Kidney glomerular epithelial cell (primary cell): ENCODE measurements at regions not wholly inside any gene's neighbourhood (a gene's known extent, or its start where the extent isn't known, plus 50 kb on each side); places are given as distances from the start of the nearest gene placed in this dataset.

Source experiments
- DNase-seq: peaks from one replicate; lab custom pipeline; 2025; lab: John Stamatoyannopoulos, UW

DNA sequence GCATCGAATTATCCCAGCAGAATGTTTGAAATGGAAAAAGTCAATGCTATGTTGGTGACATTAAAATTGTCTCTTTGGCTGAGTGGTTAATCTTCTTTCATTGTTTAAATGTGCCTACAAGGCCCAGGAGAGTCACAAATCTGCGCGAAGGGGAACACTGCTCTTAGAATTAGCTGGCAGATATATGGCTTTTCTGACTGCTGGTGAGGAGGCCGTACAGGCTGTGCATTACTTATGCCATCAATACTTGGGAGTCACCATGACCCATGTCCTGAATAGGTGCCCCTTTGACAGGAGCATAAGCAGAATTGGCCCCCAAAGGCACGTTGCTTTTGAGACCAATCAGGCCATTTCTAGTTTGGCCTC lies 521.5 kb downstream of the FUT8 start:
- DNase-seq: no peak

DNA sequence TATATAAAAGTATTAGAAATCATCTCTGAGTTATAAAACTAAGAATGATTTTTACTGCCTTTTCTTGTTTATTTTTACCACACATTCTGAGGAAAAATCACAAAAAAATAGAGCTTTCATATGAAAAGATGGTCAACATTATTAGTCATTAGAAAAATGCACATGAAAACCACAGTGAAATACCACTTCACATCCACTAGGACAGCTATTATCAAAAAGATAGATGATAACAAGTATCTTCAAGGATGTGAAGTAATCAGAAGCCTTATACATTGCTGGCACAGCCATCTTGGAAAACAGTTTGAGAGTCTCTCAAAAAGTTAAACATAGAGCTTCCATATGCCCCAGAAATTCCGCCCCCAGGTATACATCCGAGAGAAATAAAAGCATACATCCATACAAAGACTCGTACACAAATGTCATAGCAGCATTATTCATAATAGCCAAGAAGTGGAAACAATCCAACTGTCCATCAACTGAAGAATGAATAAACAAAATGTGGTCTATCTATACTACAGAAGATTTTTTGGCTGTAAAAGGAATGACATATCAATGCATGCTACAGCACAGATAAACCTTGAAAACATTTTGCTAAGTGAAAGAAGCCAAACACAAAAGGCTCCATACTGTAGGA lies 523.9 kb downstream of the FUT8 start:
- no peak for DNase-seq

DNA sequence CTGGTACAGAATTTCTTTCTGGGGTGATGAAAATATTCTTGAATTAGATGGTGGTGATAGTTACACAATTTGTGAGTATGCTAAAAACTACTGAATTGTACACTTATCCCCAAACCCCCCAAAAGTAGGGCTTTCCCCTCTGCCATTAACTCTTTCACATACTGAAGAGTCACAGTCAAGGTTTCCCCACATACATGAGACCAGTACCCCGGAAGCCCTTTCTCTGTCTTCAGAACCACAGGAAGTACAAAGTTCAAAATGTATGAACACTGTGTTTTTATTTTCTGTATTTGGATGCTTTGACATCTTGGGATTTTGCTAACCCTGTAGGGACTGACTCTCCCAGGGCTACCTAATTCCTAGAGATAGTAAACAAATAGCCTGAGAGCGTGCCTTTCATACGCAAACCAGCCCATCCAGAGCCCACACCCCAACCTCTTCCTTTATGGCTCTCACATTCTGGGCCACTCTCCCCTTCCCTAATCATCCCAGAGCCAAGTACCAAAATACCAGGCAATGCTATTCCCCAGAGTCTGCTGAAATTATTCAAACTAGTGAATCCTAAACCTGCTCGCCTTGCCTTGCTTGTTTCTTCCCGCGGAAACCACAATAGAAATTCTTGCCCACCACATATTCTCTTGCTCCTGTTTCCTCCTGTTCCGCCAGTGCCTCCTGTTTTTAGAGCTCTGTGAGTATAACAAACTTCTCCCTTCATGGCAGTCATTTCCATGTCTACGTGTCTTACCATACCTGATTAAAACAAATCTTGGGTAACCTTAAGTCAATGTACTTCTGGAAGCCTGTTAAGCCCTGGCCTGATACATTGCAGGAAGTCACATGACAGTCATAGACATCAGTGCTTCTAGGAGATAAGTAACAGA lies 524.8 kb downstream of the FUT8 start:
- DNase-seq: no peak

DNA sequence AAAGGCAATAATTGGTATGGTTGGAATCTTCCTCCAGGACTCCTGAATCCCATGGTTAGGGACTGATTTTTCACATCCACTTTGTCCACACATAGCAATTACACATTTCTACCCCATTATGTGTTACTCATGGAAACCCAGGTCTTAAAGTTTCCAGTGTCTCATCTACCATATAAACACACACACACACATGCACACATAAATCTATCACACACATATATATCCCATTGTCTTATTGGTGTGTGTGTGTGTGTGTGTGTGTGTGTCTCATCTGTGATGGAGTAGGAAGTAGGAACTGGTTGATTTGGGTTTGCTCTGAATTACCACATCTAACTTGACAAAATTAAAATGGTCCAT lies 525.4 kb downstream of the FUT8 start:
- DNase-seq: no peak

DNA sequence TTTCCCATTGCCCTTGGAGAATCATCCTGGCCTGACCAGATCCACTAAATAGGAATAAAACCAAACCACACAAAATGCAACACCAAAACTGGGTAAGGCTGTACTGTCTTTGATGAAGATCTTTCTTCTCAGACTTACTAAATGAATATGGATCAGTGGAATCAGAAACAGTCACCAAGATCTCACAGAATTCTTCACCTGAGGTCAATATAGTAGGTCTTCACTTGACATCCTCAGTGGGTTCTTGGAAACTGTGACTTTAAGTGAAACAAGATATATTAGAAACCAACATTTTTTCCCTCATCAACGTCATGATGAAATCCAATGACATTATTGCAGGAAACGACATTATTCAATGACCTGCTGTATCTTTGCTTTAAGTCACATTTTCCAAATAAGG lies 526.2 kb downstream of the FUT8 start:
- no peak for DNase-seq

DNA sequence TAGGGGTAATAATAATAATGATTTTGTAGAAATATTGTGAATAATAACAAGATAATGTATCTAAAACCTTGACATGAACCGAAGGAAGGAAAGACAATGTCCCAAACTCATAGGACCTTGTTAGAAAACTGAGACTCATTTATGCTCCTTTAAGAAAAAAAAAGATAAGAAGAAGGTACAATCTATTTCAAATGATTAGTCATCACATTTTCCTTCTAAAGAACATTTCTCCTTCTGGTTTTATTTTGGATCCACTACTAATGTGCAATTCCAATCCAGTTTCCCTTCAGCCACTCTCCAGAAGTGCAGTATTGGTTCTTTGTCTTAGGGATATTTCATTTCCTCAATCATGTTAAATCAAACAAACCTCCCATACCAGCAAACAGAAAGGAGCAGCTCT lies 526.7 kb downstream of the FUT8 start:
- DNase-seq: no peak

DNA sequence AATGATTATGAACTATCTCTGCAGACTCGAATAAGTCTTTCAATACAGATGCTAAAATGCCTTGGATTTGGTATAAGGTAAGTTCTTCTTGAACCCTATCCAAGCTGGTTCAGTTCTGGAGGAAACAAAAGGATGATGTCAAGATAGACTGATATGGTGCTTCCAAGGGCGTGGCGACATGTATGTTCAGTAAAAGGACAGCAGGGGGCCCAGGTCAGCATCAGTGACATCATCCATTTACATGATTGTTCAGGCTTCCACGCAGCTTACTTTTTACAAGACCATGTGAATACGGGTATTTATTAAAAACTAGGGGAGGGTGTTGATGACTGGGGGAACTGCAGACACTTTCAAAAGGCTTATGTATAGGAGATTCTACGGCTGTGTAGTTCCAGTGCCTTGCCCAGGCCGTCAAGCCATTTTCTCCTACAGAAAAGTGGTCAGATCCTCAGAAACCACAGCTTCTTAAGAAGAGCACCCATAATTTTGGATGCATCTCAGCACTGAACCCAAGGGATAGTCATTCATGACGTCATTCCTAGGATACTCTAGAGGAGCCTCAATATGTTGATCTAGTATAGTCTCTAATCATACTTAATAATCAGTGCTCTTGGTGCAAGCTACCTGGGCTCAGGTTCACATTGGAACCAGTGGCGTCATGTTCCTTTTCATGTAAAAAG lies 527.7 kb downstream of the FUT8 start:
- no peak for DNase-seq

DNA sequence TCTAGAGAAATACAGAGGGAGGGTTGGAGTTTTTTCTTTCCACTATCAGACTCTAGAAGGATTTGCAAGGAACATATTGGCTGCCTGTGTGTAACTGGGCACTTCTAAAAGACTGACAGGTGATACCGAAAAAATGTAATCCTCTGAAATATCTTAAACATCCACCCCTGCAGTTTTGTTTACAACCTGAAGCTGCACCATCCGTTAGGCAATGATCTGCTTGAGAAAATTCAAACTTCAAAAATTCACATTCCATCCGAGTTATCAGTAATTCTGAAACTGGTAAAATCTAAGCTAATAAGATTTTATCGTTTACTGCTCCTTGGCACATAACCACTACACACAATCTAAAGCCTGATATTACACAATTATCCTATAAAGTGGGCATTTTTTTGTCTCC lies 528.6 kb downstream of the FUT8 start:
- no peak for DNase-seq

DNA sequence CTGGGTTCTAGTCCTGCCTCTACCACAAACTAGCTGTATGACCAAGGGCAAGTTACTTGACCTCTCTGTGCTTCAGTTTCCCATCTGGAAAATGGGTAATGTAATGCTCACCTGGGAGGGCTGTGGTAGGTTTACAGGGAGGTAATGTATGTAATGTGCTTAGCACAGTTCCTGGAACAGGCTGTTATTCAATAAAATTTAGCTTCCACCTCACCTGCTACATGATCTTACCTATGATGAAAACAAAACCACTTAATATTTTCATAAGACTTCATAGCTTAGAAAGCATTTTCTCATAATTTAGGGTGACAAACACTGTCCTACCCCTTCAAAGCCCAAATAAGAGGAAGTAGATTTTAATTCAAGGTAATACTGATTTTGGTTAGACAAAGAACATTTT lies 530.6 kb downstream of the FUT8 start:
- no peak for DNase-seq

DNA sequence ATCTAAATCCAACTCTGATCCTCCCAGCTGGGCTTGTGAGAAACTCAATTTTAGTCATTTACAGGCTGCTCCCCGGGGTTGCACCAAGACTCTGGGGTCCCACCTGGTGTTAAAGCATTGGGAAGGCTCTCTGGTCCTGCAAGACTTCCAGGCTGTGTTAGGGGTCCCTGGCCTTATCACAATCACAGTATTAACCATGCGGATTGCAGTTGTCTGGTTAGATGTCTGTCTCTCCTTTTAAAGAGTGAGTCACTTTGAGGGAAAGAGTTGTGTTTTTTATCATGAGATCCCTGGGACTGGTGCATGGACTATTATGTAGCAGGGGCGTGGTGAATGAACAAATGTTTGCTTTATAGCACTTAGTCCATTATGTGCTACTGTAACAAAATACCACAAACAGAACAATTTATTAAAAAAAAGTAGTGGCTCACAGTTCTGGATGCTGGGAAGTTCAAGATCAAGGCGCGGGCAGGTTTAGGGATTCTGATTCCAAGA lies 531.4 kb downstream of the FUT8 start:
- no peak for DNase-seq

DNA sequence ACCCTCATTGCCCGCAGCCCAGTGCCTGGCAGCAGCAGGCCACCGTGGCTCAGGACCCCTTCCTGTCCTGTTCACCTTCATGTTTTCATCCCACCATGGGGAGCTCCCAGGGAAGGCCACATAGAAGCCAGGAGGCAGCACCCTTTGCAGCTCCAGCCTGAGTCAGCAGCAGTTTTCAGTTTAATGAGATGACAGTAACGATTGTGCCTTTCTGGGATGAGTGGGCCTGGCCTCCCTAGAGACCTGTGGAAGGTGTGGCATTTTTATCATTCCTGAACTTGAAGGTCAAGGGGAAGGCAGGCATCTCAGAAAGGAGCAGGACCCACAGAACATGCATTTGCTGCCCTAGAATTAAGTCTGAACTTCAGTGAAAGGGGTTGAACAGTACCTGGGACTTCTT lies 532.8 kb downstream of the FUT8 start:
- DNase-seq: peak; percentile 6

DNA sequence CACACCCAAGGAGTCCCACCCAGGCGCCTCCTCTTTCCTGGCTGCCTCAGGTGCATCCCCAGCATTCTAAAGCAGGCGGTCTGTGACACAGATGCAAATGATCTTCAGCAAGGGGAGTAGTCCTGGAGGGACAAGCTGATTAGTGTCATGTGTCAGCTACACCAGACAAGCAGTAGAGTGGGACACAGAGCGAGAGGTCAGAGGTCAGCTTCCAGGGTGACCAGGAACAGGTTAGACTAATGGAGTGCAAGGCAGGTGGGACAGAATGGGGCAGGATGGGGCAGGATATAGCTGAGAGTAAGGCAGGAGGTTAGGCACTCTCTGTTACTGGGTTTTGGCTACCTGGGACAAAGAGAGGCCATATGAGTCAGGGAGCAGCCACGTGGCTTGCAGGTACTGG lies 534.0 kb downstream of the FUT8 start:
- no peak for DNase-seq

DNA sequence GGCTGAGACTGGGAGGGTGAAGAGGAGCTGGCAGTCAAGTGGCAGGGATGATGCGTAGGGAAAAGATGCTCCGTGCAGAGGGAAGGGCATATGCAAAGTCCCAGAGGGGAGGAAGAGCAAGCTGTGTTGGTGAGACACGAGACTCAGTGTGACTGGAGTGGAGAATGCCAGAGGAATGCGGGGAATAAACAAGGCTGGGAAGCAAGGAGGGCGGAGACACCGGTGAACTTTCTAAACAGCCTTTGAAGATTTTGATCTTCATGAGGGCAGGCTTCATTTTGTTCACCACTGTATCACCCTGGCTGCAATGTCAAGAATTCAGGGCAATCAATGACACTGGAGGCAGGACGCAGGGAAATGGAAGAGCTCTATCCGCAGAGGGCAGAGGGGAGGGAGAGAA lies 535.8 kb downstream of the FUT8 start:
- no peak for DNase-seq

DNA sequence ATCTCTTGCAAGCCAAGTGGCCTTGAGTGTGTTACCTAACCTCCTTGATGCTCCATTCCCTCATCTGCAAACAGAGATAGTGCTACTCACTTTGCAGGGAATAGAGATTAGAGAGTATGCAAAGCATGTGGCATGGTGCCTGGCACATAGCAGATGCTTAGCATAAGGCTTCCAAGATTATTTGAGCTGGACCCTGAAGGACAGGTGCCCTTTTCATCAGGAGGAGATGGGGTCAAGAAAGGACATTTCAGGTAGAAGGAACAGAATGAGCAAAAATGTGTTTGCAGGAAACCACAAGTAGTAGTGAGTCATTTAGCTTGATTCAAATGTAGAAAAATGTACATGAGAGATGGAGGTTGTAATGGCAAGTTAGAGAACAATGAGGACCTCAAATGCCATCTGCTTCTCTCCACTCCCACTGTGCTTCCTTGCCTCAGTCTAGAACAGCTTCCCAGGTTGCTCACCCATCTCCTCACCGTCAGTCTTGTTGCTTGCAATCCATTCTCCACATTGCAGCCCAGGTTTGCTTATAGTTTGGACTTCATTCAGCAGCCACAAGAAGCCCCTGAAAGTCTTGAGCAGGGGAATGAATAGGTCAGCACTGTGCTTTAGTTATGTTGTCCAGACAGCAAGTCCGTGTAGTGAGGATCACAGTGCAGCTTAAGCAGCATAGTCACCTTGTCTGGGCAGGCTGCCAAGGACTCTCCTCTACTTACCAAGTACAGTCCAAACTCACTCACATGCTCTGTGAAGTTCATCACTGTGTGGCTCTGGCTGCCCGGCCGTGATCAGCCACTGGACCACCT lies 536.3 kb upstream of the CCDC196 start:
- peak; percentile 55 for DNase-seq

DNA sequence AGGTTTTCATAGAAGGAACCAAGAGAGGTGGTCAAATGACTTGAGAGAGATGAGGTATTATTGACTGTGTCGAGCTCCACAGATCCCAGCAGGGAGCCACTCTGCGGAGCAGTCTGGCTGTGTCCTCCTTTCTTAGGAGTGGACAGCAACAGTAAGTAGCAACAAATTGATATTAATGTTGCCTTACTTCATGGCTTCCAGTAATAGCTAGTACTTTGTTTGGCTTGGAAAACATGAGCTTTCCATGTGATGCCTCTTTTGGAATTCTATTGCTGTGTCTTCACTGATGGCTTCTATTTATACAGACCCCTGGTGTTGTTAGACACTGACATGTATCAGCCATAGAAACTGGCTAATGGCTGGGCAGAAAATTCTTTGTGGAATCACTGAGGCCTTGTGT lies 531.2 kb upstream of the CCDC196 start:
- DNase-seq: no peak

DNA sequence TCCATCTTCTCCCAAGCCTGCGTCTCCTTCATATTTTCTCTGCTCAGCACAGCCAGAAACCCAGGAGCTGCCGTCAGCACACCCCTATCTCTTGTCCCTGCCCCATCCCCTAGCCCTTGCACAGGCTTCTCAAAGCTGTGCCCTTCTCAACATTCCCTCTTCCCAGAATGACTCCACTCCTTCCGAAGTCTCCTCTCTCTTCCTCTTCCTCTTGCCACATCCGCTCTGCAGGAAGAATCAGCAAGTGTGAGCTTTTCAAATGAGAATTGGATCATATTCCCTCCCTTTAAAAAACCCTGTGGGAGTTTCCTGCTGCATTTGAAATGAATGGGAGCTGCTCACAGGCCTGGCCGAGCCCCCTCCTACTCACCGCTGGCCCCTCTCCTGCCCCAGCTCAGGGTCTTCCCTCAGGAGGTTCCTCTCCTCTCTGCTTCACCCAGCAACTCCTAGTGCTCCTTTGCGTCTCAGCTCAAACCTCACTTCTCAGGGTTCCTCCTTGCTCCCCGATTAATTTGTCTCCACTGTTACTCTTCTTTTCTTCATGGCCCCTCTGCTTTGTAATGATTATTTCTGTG lies 528.5 kb upstream of the CCDC196 start:
- no peak for DNase-seq

DNA sequence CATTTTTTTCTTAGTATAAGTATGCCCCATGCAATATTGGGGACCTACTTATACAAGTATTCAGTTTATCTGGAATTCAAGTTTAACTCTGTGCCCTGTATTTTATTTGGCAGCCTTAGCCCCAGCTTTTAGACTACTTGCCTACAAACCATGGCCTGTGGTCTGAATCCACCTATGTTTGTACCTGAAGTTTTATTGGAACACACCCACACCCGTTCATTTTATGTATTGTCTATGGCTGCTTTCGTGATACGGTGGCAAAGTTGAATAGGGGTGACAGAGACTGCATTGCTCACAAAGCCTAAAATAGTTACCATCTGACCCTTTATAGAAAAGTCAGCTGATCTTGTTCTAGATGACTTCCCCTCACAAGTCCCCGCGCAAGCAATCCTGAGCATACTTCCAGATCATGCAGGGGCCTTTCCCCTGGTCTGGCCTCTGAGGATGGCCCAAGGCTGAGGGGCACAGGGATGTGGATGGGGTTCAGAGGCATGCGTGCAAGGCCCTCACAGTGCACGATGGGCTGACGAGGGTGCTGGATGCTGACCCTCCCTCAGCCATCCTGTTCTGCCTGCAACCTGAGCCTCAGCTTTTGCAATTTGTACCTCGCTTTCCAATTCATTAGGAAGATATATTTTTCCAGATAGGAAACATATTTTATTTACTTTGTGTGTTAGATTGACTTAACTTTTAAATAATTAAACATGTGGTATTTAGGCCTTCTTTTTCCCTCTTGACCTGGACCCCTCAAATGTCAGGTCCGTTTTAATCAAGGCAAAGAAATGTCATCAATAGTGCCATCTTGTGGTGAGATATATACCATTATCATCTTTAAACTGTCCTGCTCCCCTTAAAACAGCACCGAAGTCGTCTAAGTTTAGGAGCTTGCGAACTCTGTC lies 527.3 kb upstream of the CCDC196 start:
- peak; percentile 36 for DNase-seq

DNA sequence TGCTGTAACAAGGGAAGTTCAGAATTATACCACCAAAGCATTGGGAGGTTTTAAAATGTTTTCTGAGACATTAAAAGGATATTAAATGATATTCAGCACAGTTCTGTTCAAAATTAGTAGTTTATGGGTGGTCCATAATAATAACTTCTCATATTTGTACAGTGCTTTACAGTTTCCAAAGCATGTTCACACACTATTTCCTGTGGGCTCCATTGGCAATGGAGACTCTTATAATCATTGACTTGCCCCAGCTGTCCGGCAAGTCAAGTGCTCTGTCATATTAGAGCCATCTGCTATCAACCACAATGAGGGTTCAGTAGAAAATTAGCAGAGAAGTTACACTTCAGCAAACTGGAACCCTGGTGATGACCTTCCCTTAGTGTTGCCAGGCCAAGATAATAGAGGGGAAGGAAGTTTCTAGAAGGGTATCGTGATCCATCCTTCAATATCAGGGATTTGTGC lies 526.6 kb upstream of the CCDC196 start:
- no peak for DNase-seq

DNA sequence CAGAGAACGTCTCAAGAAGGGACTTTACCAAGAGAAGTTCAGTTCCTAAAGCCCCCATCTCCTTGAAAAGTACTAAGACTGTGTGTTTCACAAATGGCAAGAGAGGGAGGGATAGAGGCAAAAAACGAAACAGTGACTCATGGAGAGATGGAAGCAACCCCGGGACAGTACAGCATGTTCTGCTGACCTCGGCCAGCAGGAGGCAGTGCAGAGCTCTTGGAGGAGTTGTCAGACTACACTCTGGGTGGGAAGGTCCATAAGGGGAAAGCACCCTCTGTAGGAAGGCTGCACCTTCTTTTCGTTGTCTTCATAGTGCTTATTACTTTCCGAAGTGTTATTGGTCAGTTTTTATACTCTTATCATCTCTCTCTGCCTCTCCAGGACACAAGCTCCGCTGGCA lies 525.2 kb upstream of the CCDC196 start:
- peak; percentile 12 for DNase-seq

DNA sequence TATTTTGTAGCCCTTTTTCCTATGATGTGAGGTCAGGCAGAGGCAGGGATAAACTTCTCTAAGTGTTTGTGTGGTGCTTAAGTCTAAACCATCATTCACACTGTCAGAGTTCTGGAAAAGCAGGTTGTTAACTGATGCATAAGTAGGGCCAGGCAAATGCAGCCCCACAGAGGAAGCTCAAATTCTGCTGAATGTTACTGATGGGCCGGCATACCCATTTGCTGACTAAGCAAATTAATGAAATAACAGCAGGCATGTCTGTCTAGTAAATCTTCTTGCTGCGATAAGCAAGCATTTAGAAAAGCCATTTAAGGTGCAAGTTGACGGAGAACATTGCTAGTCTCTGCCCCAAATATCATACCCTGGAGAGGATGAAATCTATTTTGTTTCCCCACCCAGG lies 523.2 kb upstream of the CCDC196 start:
- DNase-seq: no peak

DNA sequence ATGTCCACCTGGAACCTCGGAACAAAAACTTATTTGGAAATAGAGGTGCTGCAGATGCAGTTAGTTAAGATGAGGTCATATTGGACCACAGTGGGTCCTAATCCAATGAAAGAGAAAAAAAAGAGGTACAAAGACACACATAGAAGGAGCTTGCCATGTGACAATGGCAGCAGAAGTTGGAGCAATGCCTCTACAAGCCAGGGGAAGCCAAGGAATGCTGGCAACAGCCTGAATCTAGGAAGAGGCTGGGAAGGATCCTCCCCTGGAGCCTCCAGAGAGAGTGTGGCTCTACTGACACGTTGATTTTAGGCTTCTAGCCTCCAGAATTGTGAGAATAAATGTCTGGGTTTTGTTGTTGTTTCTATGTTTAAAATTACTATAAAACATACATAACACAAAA lies 521.8 kb upstream of the CCDC196 start:
- no peak for DNase-seq
